GM12891 (cell line): ENCODE measurements at regions not wholly inside any gene's neighbourhood (a gene's known extent, or its start where the extent isn't known, plus 50 kb on each side); places are given as distances from the start of the nearest gene placed in this dataset.

ENCODE experiments used
- DNase-seq: peaks from one replicate; pipeline ENCODE4 v3.0.0; 2011; ENCODE audit warnings: low spot score; ENCODE audit not compliant: insufficient read length
- FAIRE-seq: peaks from 2 replicates; lab custom pipeline; 2011; peaks lifted over from hg19 to GRCh38; lab: Jason Lieb, UNC
- PAX5 ChIP-seq: IDR thresholded peaks from 2 replicates; pipeline ENCODE4 v1.6.1; 2011; ENCODE audit warnings: low read length, moderate library complexity, mild to moderate bottlenecking; ENCODE audit not compliant: insufficient read depth, severe bottlenecking
- POLR2A ChIP-seq: IDR thresholded peaks from 2 replicates; pipeline ENCODE4 v1.6.1; 2011; ENCODE audit warnings: low read depth, low read length, control low read depth
- POLR2AphosphoS5 ChIP-seq: IDR thresholded peaks from 2 replicates; pipeline ENCODE4 v1.6.1; 2011; ENCODE audit warnings: low read depth, low read length, control low read depth
- POU2F2 ChIP-seq: IDR thresholded peaks from 2 replicates; pipeline ENCODE4 v1.6.1; 2011; ENCODE audit warnings: low read depth, mild to moderate bottlenecking, control low read depth, low read length, moderate library complexity
- SPI1 ChIP-seq: IDR thresholded peaks from 2 replicates; pipeline ENCODE4 v1.6.1; 2011; ENCODE audit warnings: low read depth, low read length, control low read depth
- TAF1 ChIP-seq: IDR thresholded peaks from 2 replicates; pipeline ENCODE4 v1.6.1; 2011; ENCODE audit warnings: low read depth, low read length, control low read depth

GRCh38 chr13:107299717-107300116 is 731.8 kb upstream of the ARGLU1 start:
- no peak for DNase-seq
- TF ChIP-seq PAX5 (no peak), TAF1 (no peak), SPI1 (no peak), POLR2AphosphoS5 (no peak), POLR2A (no peak), POU2F2 (no peak)
- FAIRE-seq = no peak

GRCh38 chr13:107296804-107297203 is 728.9 kb upstream of the ARGLU1 start:
- no peak for FAIRE-seq
- TF ChIP-seq POLR2AphosphoS5 = no peak
- TF ChIP-seq POU2F2 = no peak
- TF ChIP-seq SPI1 = no peak
- no peak for TF ChIP-seq POLR2A
- no peak for TF ChIP-seq TAF1
- no peak for TF ChIP-seq PAX5

GRCh38 chr13:107295416-107296140 is 727.6 kb upstream of the ARGLU1 start:
- no peak for DNase-seq
- no peak for FAIRE-seq
- no peak for TF ChIP-seq PAX5
- TF ChIP-seq TAF1 = no peak
- TF ChIP-seq POU2F2 = no peak

More at GRCh38 chr13:107296804-107297203, 728.9 kb upstream of the ARGLU1 start:
- no peak for DNase-seq

- FAIRE-seq (no peak), DNase-seq (no peak)
- TF ChIP-seq SPI1 (no peak), POLR2A (no peak), PAX5 (no peak), TAF1 (no peak), POLR2AphosphoS5 (no peak), POU2F2 (no peak)
Observed at GRCh38 chr13:107293924-107294323, 726.0 kb upstream of the ARGLU1 start.

- TF ChIP-seq PAX5 (no peak), TAF1 (no peak), POLR2A (no peak), SPI1 (no peak), POU2F2 (no peak), POLR2AphosphoS5 (no peak)
- DNase-seq (no peak), FAIRE-seq (no peak)
Observed at GRCh38 chr13:107291875-107292274, 723.9 kb upstream of the ARGLU1 start.

- DNase-seq (no peak), FAIRE-seq (no peak)
Observed at GRCh38 chr13:107289540-107289939, 721.6 kb upstream of the ARGLU1 start.

GRCh38 chr13:107284173-107284572 is 716.2 kb upstream of the ARGLU1 start:
- TF ChIP-seq POLR2A (no peak), TAF1 (no peak), POLR2AphosphoS5 (no peak)
- DNase-seq (no peak), FAIRE-seq (no peak)

More at GRCh38 chr13:107289540-107289939, 721.6 kb upstream of the ARGLU1 start:
- TF ChIP-seq POU2F2 (no peak), TAF1 (no peak), POLR2A (no peak), PAX5 (no peak), SPI1 (no peak), POLR2AphosphoS5 (no peak)

- no peak for TF ChIP-seq POLR2A
- DNase-seq = no peak
- no peak for FAIRE-seq
Observed at GRCh38 chr13:107277911-107278310, 710.0 kb upstream of the ARGLU1 start.

- FAIRE-seq (no peak), DNase-seq (no peak)
- TF ChIP-seq PAX5 (no peak), POLR2AphosphoS5 (no peak), SPI1 (no peak), POLR2A (no peak), TAF1 (no peak), POU2F2 (no peak)
Observed at GRCh38 chr13:107276936-107277335, 709.0 kb upstream of the ARGLU1 start.

GRCh38 chr13:107275945-107276614 is 708.1 kb upstream of the ARGLU1 start:
- FAIRE-seq (no peak), DNase-seq (no peak)
- no peak for TF ChIP-seq SPI1
- TF ChIP-seq PAX5 = no peak
- no peak for TF ChIP-seq TAF1
- no peak for TF ChIP-seq POU2F2
- TF ChIP-seq POLR2AphosphoS5 = no peak
- TF ChIP-seq POLR2A = no peak
